GM12878 (cell line): ENCODE measurements at regions not wholly inside any gene's neighbourhood (a gene's known extent, or its start where the extent isn't known, plus 50 kb on each side); places are given as distances from the start of the nearest gene placed in this dataset.

ENCODE experiments used
- ATAC-seq: fragments of 200-7000 bp; cut with Tn5 transposase; 3 replicates; pipeline ENCODE4 v1.9.1; 2020; ENCODE audit warnings: mild to moderate bottlenecking, moderate library complexity
- BruUV-seq: library from RNA; stranded (reverse); fragments of 400-500 nt; replicated peaks from 2 replicates; lab custom pipeline; 2021; lab: Mats Ljungman, UMichigan
- CTCF ChIA-PET: fragments of 300-600 bp; sonication (Branson Sonifier 250); formaldehyde crosslinking; extraction: SDS; loops from one replicate; lab custom pipeline; 2021; ENCODE audit warnings: inconsistent platforms; lab: Yijun Ruan, JAX
- POLR2A ChIA-PET: fragments of 350-600 bp; formaldehyde crosslinking; extraction: SDS; loops from one replicate; lab custom pipeline; 2021; ENCODE audit warnings: inconsistent platforms; lab: Charles Lee
- RAD21 ChIA-PET: fragments of 300-600 bp; sonication (Branson Sonifier 250); formaldehyde crosslinking; loops from one replicate; lab custom pipeline; 2023; ENCODE audit warnings: antibody characterized with exemption; ENCODE audit not compliant: unreplicated experiment; lab: Charles Lee
- SMC1A ChIA-PET: fragments of 300-600 bp; sonication (Branson Sonifier 250); formaldehyde crosslinking; loops from one replicate; lab custom pipeline; 2023; ENCODE audit not compliant: unreplicated experiment, uncharacterized antibody; lab: Charles Lee
- DNase-seq: peaks from one replicate; pipeline ENCODE4 v3.0.0-alpha.2; 2011; ENCODE audit warnings: low read depth, low spot score
- FAIRE-seq: peaks from 3 replicates; lab custom pipeline; 2011; peaks lifted over from hg19 to GRCh38; lab: Jason Lieb, UNC
- H2AFZ ChIP-seq: 2 replicates; pipeline ENCODE4 v1.6.0; 2011; ENCODE audit warnings: low read depth, low read length, control low read depth; ENCODE audit not compliant: control insufficient read depth
- H3K27ac ChIP-seq: 2 replicates; pipeline ENCODE4 v1.5.1; 2011; ENCODE audit warnings: control low read depth; ENCODE audit not compliant: control insufficient read depth, insufficient read depth
- H3K27me3 ChIP-seq, 2 experiments: replicated peaks in 1 of 2; 2 replicates each; pipeline versions ENCODE4 v1.6.0 to v1.6.1; 2011; ENCODE audit warnings: low read length in 1 of 2; ENCODE audit not compliant: control insufficient read depth in 2 of 2, insufficient read depth in 2 of 2
- H3K36me3 ChIP-seq, 2 experiments: 2 replicates each; pipeline ENCODE4 v1.5.1; 2011; ENCODE audit warnings: low read length in 1 of 2; ENCODE audit not compliant: control insufficient read depth in 2 of 2, insufficient read depth in 2 of 2
- H3K4me1 ChIP-seq: 2 replicates; pipeline ENCODE4 v1.6.1; 2011; ENCODE audit warnings: mild to moderate bottlenecking, low read length, moderate library complexity, mixed read lengths; ENCODE audit not compliant: control insufficient read depth, insufficient read depth
- H3K4me2 ChIP-seq: 2 replicates; pipeline ENCODE4 v1.6.0; 2011; ENCODE audit warnings: control low read depth; ENCODE audit not compliant: control insufficient read depth, insufficient read depth
- H3K4me3 ChIP-seq: fragments of 200-600 bp; sonication (generic); 2 replicates; pipeline ENCODE4 v1.5.1; 2016
- H3K79me2 ChIP-seq: 2 replicates; pipeline ENCODE4 v1.6.0; 2011; ENCODE audit warnings: low read length; ENCODE audit not compliant: control insufficient read depth, insufficient read depth
- H3K9ac ChIP-seq: 2 replicates; pipeline ENCODE4 v1.8.0; 2011; ENCODE audit warnings: low read length, control low read depth, mixed read lengths; ENCODE audit not compliant: control insufficient read depth, insufficient read depth
- H3K9me3 ChIP-seq: replicated peaks from 3 replicates; pipeline ENCODE4 v1.5.1; 2011; ENCODE audit warnings: mild to moderate bottlenecking, low read length; ENCODE audit not compliant: control insufficient read depth, insufficient read depth
- H4K20me1 ChIP-seq: 2 replicates; pipeline ENCODE4 v1.6.0; 2011; ENCODE audit not compliant: control insufficient read depth, insufficient read depth
- FOS ChIP-seq: IDR thresholded peaks from 3 replicates; pipeline ENCODE4 v1.6.1; 2011; ENCODE audit warnings: borderline replicate concordance; ENCODE audit not compliant: insufficient read length; ENCODE audit errors: extremely low read depth
- IKZF1 ChIP-seq: fragments of 450-650 bp; conservative IDR thresholded peaks from 2 replicates; pipeline ENCODE4 v1.6.1; 2017; ENCODE audit warnings: antibody characterized with exemption, mild to moderate bottlenecking
- LARP7 ChIP-seq: fragments of 450-650 bp; IDR thresholded peaks from 2 replicates; pipeline ENCODE4 v1.6.1; 2017; ENCODE audit warnings: mild to moderate bottlenecking
- NFYB ChIP-seq: IDR thresholded peaks from 2 replicates; pipeline ENCODE4 v1.6.1; 2011; ENCODE audit warnings: low read depth, mild to moderate bottlenecking, low read length, improper control_type of control experiment, moderate library complexity; ENCODE audit not compliant: insufficient read depth
- PML ChIP-seq: IDR thresholded peaks from 2 replicates; pipeline ENCODE4 v1.6.1; 2012; ENCODE audit warnings: low read length, inconsistent platforms
- SREBF1 ChIP-seq: IDR thresholded peaks from 2 replicates; pipeline ENCODE4 v1.6.1; 2012; ENCODE audit warnings: mild to moderate bottlenecking, low read length
- ZNF384 ChIP-seq: IDR thresholded peaks from 2 replicates; pipeline ENCODE4 v1.6.1; 2012; ENCODE audit warnings: low read depth, mild to moderate bottlenecking, low read length, improper control_type of control experiment, borderline replicate concordance
- WGBS: methylation state at CpG from one replicate; pipeline ENCODE4 v1.1.6; 2016; ENCODE audit warnings: low lambda C conversion rate; ENCODE audit not compliant: insufficient replicate concordance, insufficient coverage; ENCODE audit errors: missing lambda C conversion rate; 5-methylcytosine and 5-hydroxymethylcytosine counted together
- in situ Hi-C: fragments of 300-500 bp; cut with MboI; formaldehyde crosslinking; loops from 9 replicates; pipeline ENCODE4 v1.14.3; 2018; ENCODE audit warnings: mixed read lengths
- intact Hi-C: fragments of 100-400 bp; cut with micrococcal nuclease; formaldehyde crosslinking; loops from one replicate; pipeline ENCODE4 v1.14.2; 2022; ENCODE audit not compliant: unreplicated experiment
- TF ChIP-seq, protein P1 (sequence below): fragments of 450-650 bp; IDR thresholded peaks from 2 replicates; pipeline ENCODE4 v1.6.1; 2016; ENCODE audit warnings: mild to moderate bottlenecking

DNA sequence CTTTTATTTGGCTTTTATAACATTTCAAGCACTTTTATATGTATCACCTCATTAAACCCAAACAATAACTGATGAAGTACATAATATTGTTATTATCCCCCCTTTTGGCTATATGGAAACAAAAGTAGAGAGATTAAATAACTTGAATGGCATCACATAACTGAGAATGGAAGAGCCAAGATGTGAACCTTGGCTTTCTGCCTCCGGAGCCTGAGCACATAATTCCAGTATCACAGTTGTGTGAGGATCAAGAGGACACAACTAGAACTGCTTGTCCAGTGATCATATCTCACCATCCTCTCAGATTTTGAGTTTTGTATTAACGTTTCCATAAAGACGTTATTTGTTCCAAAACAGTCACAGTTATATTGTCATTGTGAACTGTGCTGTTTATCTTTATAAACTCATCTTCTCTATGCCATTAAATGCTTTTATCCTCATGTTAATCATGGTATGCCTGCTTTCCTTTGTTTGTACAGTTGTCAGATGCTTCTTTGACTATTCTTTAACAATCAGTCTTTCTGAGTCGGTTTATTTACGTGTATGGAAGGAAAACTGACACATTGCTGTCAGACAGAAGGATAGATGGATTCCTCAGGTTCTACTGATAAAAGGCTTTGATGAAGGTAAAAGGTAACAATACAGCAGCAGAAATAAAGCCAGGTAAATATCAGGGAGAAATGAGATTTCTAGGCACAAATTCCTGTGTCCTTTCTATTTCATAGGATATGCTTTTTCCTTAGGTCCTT is 92.0 kb upstream of the FAM13C start:
- DNase-seq (no peak), ATAC-seq (no peak), FAIRE-seq (no peak)
- intact Hi-C loops: no loop called here
- POLR2A ChIA-PET: no interaction called here
- SMC1A ChIA-PET: no interaction called here
- RAD21 ChIA-PET: no interaction called here
- no peak overlapping the region for H2AFZ ChIP-seq
- H3K4me2 ChIP-seq: no peak overlapping the region
- H3K4me3 ChIP-seq: no peak overlapping the region
- no peaks in the 10 kb centered on the region for H3K36me3 ChIP-seq
- no peaks in the 10 kb centered on the region for H3K9me3 ChIP-seq
- H3K9ac ChIP-seq: no peak overlapping the region
- no peaks in the 10 kb centered on the region for H3K4me1 ChIP-seq
- no peaks in the 10 kb centered on the region for H3K27me3 ChIP-seq
- in situ Hi-C loops: no loop called here
- BruUV-seq: no TSS peak
- H3K27ac ChIP-seq: no peak overlapping the region
- H3K79me2 ChIP-seq: no peaks in the 10 kb centered on the region
- CTCF ChIA-PET: no interaction called here
- TF ChIP-seq IKZF1 (no peak), NFYB (no peak), LARP7 (no peak), ZNF384 (no peak), SREBF1 (no peak), PML (no peak), FOS (no peak)
- TF ChIP-seq, protein P1, sequence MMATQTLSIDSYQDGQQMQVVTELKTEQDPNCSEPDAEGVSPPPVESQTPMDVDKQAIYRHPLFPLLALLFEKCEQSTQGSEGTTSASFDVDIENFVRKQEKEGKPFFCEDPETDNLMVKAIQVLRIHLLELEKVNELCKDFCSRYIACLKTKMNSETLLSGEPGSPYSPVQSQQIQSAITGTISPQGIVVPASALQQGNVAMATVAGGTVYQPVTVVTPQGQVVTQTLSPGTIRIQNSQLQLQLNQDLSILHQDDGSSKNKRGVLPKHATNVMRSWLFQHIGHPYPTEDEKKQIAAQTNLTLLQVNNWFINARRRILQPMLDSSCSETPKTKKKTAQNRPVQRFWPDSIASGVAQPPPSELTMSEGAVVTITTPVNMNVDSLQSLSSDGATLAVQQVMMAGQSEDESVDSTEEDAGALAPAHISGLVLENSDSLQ: no peak
- H4K20me1 ChIP-seq: no peaks in the 10 kb centered on the region
- WGBS: 1% methylated on average over 5 of the region's 5 CpGs
